Spinal cord (tissue), 9 donors: ENCODE measurements at regions not wholly inside any gene's neighbourhood (a gene's known extent, or its start where the extent isn't known, plus 50 kb on each side); places are given as distances from the start of the nearest gene placed in this dataset.

Experiments used
- DNase-seq, 6 donors: peaks; one replicate each; pipeline versions ENCODE4 v3.0.0 to v3.0.0-alpha.2; 2013 to 2015; ENCODE audit warnings: low spot score in 6 of 6, low read depth in 4 of 6
- H3K27ac ChIP-seq: one replicate; pipeline ENCODE4 v1.5.1; 2013; ENCODE audit warnings: low read depth, low read length, control low read depth
- H3K27me3 ChIP-seq: one replicate; pipeline ENCODE4 v1.6.1; 2013; ENCODE audit warnings: low read length; ENCODE audit not compliant: control insufficient read depth, insufficient read depth
- H3K36me3 ChIP-seq: one replicate; pipeline ENCODE4 v1.6.1; 2013; ENCODE audit warnings: low read length; ENCODE audit not compliant: control insufficient read depth, insufficient read depth
- H3K4me1 ChIP-seq: one replicate; pipeline ENCODE4 v1.6.1; 2013; ENCODE audit warnings: low read length; ENCODE audit not compliant: control insufficient read depth, insufficient read depth
- H3K4me3 ChIP-seq: one replicate; pipeline ENCODE4 v1.5.1; 2013; ENCODE audit warnings: low read depth, low read length, control low read depth
- H3K9me3 ChIP-seq: one replicate; pipeline ENCODE4 v1.6.1; 2013; ENCODE audit warnings: low read length; ENCODE audit not compliant: control insufficient read depth, insufficient read depth
- WGBS: methylation state at CpG from one replicate; pipeline ENCODE4 v1.1.5; 2013; ENCODE audit warnings: missing lambda C conversion rate; ENCODE audit not compliant: insufficient coverage; 5-methylcytosine and 5-hydroxymethylcytosine counted together
- donor health status: healthy.

DNA sequence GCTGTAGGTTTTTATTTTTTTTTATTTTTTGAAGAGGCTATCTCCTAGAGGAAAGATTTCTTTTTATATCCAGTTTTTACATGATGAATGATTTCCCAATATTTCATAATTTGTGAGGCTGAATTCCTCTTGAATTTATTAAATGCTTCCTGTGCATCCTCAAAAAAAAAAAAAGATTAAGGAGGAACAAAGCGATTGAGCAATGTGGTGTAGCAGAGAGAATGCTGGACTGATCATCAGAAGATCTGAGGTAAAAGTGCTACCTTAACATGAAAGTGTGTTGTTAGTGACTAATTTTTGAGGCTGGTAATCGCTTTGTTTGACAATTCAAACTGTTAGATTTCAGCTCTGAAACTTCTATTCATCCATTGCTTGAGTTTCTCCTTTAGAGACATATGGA is 125.1 kb downstream of the ESM1 start:
- Histone ChIP-seq H3K4me3 (no peak overlapping the region), H3K4me1 (no peaks in the 10 kb centered on the region), H3K36me3 (no peaks in the 10 kb centered on the region), H3K27ac (no peak overlapping the region), H3K9me3 (no peaks in the 10 kb centered on the region), H3K27me3 (no peaks in the 10 kb centered on the region)
- no CpG with 5 or more reads among the region's 2 CpGs for WGBS
- no peak for DNase-seq

DNA sequence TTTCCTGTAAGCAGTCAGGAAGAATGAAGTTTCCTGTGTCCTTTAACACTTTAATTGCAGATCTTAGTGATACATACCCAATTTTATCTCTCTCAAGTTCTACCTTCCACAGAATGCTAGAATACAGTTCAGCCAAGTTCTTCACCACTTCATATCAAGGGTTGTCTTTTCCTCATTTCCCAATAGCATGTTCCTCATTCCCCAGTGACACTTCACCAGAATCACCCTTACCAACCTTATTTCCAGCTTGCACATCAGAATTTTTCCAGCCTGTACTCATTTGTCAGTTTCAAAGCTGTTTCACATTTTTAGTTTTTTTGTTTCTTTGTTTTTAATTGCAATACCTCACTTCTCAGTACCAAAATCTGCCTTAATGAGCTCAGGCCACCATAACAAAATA is 126.1 kb downstream of the ESM1 start:
- no peaks in the 10 kb centered on the region for H3K27me3 ChIP-seq
- H3K4me3 ChIP-seq = no peak overlapping the region
- no peaks in the 10 kb centered on the region for H3K4me1 ChIP-seq
- H3K27ac ChIP-seq = no peak overlapping the region
- no peak for DNase-seq
- H3K9me3 ChIP-seq = no peaks in the 10 kb centered on the region
- no peaks in the 10 kb centered on the region for H3K36me3 ChIP-seq

DNA sequence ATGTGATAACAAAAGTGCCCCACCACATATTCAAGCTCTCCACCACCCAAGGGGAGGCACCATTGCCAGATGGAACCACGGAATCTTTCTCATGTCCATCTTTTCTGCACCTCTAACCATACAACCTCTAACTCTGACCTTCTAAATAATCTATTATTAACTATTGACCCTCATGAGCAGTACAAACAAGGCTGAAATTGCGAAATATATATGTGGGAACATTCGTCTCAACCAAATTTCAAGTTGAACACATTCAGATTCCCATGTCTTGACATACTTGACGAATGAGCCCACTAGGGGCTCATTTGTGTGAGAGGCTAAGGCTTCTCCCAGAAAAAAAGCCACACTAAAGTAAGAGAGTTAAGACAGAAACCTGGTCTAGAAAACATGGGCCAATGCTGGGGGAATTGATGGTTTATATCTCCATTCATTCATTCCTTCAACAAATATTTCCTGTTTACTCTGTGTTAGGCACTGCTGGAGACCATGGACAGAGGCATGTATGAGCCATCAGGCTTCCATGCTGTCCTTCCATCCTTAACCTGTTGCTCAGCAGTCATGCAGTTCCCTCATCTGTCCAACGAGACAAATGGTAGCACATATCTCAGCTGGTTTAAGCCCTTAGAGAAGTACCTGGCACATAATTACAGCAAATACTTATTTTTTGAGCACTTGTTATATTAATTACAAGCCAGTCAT is 130.4 kb downstream of the ESM1 start:
- no peaks in the 10 kb centered on the region for H3K4me1 ChIP-seq
- no peak for DNase-seq
- H3K27me3 ChIP-seq = no peaks in the 10 kb centered on the region
- 63% methylated on average over 1 of the region's 5 CpGs for WGBS
- H3K4me3 ChIP-seq = no peak overlapping the region
- no peaks in the 10 kb centered on the region for H3K36me3 ChIP-seq
- no peaks in the 10 kb centered on the region for H3K9me3 ChIP-seq
- no peak overlapping the region for H3K27ac ChIP-seq

DNA sequence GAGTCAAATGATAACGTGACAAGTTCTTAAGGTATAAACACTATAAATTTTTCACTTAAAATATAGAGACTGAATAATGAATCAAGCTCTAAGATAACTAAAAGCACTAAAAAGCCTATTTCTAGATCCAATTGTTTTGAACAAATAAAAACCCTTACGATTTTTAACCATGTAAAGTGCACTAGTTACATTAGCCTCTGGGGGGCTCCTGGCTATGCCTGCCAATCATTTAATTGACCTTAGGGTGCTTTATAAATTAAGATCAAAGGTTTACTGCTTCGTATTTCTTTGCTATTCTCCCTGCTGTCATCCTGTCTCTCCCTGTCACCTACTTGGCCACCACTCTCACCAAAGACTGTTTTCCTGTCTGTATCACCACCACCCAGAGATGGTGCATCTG is 133.4 kb downstream of the ESM1 start:
- no peaks in the 10 kb centered on the region for H3K36me3 ChIP-seq
- no peak overlapping the region for H3K4me3 ChIP-seq
- H3K27me3 ChIP-seq = peaks cover 3% of the 10 kb centered on the region
- H3K9me3 ChIP-seq = no peaks in the 10 kb centered on the region
- DNase-seq = no peak
- H3K27ac ChIP-seq = no peak overlapping the region
- WGBS = no CpG with 5 or more reads among the region's 3 CpGs
- H3K4me1 ChIP-seq = no peaks in the 10 kb centered on the region

DNA sequence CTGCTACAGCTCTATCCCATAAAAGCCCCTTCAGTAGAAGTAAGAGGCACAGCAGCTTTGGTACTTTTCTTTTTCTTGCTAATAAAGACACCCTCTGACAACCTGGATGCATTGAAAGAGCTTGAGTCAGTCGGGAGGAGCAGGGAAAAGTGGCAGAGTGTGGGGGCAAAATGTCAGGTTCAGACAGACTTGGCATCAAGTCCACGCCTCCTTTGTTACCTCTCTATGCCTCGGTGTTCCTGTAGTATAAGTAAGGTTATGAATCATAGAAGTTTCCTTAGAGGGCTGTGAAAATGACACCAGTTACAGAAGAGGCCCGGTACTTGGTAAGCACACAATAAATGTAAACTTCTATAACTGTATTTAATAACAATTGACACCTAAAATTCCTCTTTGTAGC is 133.9 kb downstream of the ESM1 start:
- Histone ChIP-seq H3K4me1 (no peaks in the 10 kb centered on the region), H3K27ac (no peak overlapping the region), H3K4me3 (no peak overlapping the region), H3K27me3 (peaks cover 3% of the 10 kb centered on the region), H3K9me3 (no peaks in the 10 kb centered on the region), H3K36me3 (no peaks in the 10 kb centered on the region)
- DNase-seq = no peak
- 100% methylated on average over 2 of the region's 4 CpGs for WGBS

DNA sequence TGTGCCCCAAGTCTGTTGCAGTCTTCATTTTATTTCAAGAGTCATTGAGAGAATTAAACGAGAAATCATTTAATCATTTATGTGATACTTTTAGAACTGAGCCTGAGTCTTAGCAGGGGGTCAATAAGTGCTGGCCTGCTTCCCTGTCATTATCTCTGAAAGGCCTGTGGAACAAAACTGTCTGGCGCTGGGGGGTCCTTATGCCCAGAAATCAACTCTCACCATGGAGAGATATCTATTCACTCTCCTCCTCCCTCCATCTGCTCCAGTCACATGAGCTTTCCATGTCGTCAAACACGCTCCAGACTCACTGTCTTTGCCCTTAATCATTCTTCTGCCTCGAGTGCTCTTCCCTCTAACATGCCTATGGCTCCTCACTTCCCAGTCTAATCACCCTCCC is 136.8 kb downstream of the ESM1 start:
- Histone ChIP-seq H3K9me3 (no peaks in the 10 kb centered on the region), H3K4me1 (peaks cover 2% of the 10 kb centered on the region), H3K36me3 (no peaks in the 10 kb centered on the region), H3K27ac (no peak overlapping the region), H3K27me3 (peaks cover 3% of the 10 kb centered on the region), H3K4me3 (no peak overlapping the region)
- 52% methylated on average over 4 of the region's 5 CpGs for WGBS
- peak in 1 of 6 donors; percentile 37 for DNase-seq

DNA sequence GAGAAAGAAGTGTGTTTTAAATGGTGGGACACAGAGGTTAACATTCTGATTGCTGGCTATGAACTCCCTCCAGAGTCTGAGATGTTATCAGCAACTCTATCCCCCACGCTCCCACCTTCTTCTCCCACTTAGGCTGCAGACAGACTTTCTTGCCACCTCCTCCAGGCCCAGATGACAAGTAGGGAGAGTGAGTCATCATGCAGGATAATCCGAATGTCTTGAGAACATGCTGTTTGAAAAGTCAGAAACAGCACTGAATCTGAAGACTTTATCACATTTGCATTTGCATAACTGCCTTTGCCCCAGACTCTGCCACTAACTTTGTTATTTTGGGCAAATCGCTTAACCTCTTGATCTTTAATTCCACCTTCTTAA is 139.8 kb downstream of the ESM1 start:
- Histone ChIP-seq H3K9me3 (no peaks in the 10 kb centered on the region), H3K4me3 (no peak overlapping the region), H3K4me1 (peaks cover 2% of the 10 kb centered on the region), H3K27ac (no peak overlapping the region), H3K27me3 (peaks cover 3% of the 10 kb centered on the region), H3K36me3 (no peaks in the 10 kb centered on the region)
- 79% methylated on average over 2 of the region's 3 CpGs for WGBS
- no peak for DNase-seq

DNA sequence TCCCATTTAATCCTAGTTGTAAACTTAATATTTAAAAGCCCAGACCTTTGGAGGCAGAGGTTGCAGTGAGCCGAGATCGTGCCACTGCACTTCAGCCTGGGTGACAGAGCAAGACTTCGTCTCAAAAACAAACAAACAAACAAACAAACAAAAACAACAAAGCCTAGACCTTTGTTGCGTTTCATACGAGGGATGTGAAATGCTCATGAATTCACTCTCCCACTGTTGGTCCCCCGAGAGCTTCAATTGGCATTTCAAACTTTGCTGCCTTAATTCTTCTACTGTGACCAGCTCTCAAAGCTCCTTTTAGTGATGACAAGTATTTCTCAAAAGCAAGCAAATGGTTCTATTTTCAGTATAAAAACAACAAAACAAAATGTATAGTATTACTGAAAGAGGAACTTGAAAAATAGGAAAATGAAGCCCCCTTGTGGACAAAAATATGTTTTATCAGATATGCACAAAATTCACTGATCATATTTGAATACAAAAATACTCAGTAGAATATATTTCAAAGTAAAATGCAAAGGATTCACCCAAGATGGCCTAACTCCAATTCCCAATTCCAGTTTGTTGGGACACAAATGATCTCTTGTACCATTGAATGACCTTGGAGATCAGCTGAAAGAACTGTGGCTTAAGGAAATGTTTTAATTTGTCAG is 140.4 kb downstream of the ESM1 start:
- no peaks in the 10 kb centered on the region for H3K36me3 ChIP-seq
- peak; percentile 21 to 85 (median 51) for DNase-seq

DNA sequence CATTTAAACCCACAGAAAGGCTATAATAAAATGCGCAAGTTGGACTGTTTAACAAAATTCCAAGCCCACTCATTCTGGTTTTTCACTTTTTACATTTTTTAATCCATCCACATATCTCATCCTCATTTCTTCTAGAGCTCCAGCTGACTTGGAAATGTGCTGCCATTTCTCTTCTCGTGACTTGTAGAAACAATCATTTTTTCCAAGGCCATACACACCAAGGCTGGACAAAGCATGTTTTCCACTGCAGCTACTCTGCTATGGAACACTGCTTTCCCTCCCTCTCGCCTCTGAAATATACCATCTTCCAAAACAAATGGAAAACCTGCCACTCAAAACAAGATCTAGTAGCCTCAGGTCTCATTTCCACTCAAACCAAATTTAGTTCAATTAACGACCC is 141.1 kb downstream of the ESM1 start:
- Histone ChIP-seq H3K27me3 (peaks cover 3% of the 10 kb centered on the region), H3K4me3 (no peak overlapping the region), H3K4me1 (peaks cover 2% of the 10 kb centered on the region), H3K27ac (no peak overlapping the region), H3K36me3 (no peaks in the 10 kb centered on the region), H3K9me3 (no peaks in the 10 kb centered on the region)
- peak in 1 of 6 donors; percentile 34 for DNase-seq
- WGBS = 84% methylated on average over 3 of the region's 4 CpGs

More for the DNA sequence above, 140.4 kb downstream of the ESM1 start:
- H3K9me3 ChIP-seq = no peaks in the 10 kb centered on the region
- whole genome bisulfite sequencing = 24% methylated on average over 3 of the region's 6 CpGs
- H3K27me3 ChIP-seq = peaks cover 3% of the 10 kb centered on the region
- peaks cover 2% of the 10 kb centered on the region for H3K4me1 ChIP-seq
- peak overlapping the region; percentile 31 for H3K4me3 ChIP-seq
- no peak overlapping the region for H3K27ac ChIP-seq

DNA sequence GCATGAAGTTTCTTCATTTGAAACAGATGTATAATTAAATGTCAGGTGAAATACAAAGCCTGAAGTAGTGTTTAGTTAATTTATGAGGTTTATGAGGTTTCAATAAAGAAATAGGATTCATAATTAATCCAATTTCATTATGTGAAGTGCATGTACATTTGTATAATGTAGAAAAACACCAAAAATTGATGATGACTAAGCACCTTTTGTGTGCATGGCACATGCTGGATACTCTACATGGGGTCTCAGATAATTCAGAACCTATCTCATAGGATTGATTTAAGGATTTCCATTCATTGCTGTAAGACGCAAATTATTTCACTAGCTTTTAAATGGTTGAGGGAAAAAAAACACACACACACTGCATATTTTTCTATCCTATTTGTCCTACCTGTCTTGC is 143.9 kb downstream of the ESM1 start:
- WGBS = no CpG with 5 or more reads among the region's 1 CpG
- H3K9me3 ChIP-seq = no peaks in the 10 kb centered on the region
- H3K27me3 ChIP-seq = no peaks in the 10 kb centered on the region
- H3K36me3 ChIP-seq = no peaks in the 10 kb centered on the region
- DNase-seq = no peak
- no peak overlapping the region for H3K27ac ChIP-seq
- H3K4me1 ChIP-seq = peaks cover 2% of the 10 kb centered on the region
- H3K4me3 ChIP-seq = no peak overlapping the region
